Naive thymus-derived CD4-positive, alpha-beta T cell (primary cell): ENCODE measurements at regions not wholly inside any gene's neighbourhood (a gene's known extent, or its start where the extent isn't known, plus 50 kb on each side); places are given as distances from the start of the nearest gene placed in this dataset.

Experiments
- ATAC-seq: fragments of 150-1000 bp; cut with Tn5 transposase; 2 replicates; pipeline ENCODE4 v1.10.0; 2021; ENCODE audit warnings: mild to moderate bottlenecking, moderate library complexity
- CTCF ChIA-PET: fragments of 350-600 bp; sonication (Branson Sonifier 250); formaldehyde crosslinking; loops from one replicate; lab custom pipeline; 2021; ENCODE audit warnings: antibody characterized with exemption; lab: Charles Lee
- POLR2A ChIA-PET: fragments of 350-600 bp; sonication (Branson Sonifier 250); formaldehyde crosslinking; loops from one replicate; lab custom pipeline; 2021; ENCODE audit warnings: antibody characterized with exemption, inconsistent platforms; lab: Charles Lee
- DNase-seq, 9 donors: peaks; one replicate each; pipeline versions ENCODE4 v3.0.0 to v3.0.0-alpha.2; 2020 to 2022; ENCODE audit warnings: mixed read lengths in 1 of 9
- H3K27ac ChIP-seq: one replicate; pipeline ENCODE4 v1.7.0; 2013; ENCODE audit warnings: mild to moderate bottlenecking, low read depth, low read length, moderate library complexity
- H3K27me3 ChIP-seq, 2 donors: one replicate each; pipeline ENCODE4 v1.7.0; 2013; ENCODE audit warnings: low read length in 2 of 2, mild to moderate bottlenecking in 2 of 2, moderate library complexity in 2 of 2; ENCODE audit not compliant: control insufficient read depth in 2 of 2, insufficient read depth in 2 of 2
- H3K36me3 ChIP-seq, 3 experiments: 1 replicate in 2 of 3; 2 replicates in 1 of 3; pipeline ENCODE4 v1.7.0; 2013; ENCODE audit warnings: low read length in 3 of 3, mild to moderate bottlenecking in 3 of 3, moderate library complexity in 1 of 3; ENCODE audit not compliant: insufficient read depth in 3 of 3, control insufficient read depth in 2 of 3
- H3K4me1 ChIP-seq, 2 donors: one replicate each; pipeline ENCODE4 v1.7.0; 2013; ENCODE audit warnings: low read length in 2 of 2, mild to moderate bottlenecking in 2 of 2, moderate library complexity in 1 of 2; ENCODE audit not compliant: control insufficient read depth in 2 of 2, insufficient read depth in 2 of 2
- H3K4me3 ChIP-seq: 2 replicates; pipeline ENCODE4 v1.7.0; 2013; ENCODE audit warnings: mild to moderate bottlenecking, low read length
- H3K9me3 ChIP-seq, 3 experiments: 1 replicate in 2 of 3; 2 replicates in 1 of 3; pipeline ENCODE4 v1.7.0; 2013; ENCODE audit warnings: low read length in 3 of 3; ENCODE audit not compliant: control insufficient read depth in 2 of 3
- H3K27ac Mint-ChIP-seq, 9 donors: one replicate each; pipeline ENCODE4 v1.8.0; 2020 to 2022; ENCODE audit warnings: mixed read lengths in 9 of 9, mild to moderate bottlenecking in 8 of 9, moderate library complexity in 5 of 9, inconsistent platforms in 2 of 9
- H3K27me3 Mint-ChIP-seq, 5 donors: one replicate each; pipeline ENCODE4 v1.8.0; 2021 to 2022; ENCODE audit warnings: mixed read lengths in 5 of 5, mild to moderate bottlenecking in 1 of 5
- H3K36me3 Mint-ChIP-seq, 5 donors: one replicate each; pipeline ENCODE4 v1.8.0; 2020 to 2022; ENCODE audit warnings: mixed read lengths in 5 of 5, mild to moderate bottlenecking in 3 of 5, inconsistent platforms in 1 of 5
- H3K4me1 Mint-ChIP-seq, 7 donors: one replicate each; pipeline ENCODE4 v1.8.0; 2020 to 2022; ENCODE audit warnings: mixed read lengths in 7 of 7, mild to moderate bottlenecking in 3 of 7, inconsistent platforms in 1 of 7
- H3K4me3 Mint-ChIP-seq, 10 donors: one replicate each; pipeline ENCODE4 v1.8.0; 2020 to 2022; ENCODE audit warnings: mild to moderate bottlenecking in 10 of 10, mixed read lengths in 10 of 10, moderate library complexity in 6 of 10, inconsistent platforms in 2 of 10
- H3K9me3 Mint-ChIP-seq, 11 donors: one replicate each; pipeline ENCODE4 v1.8.0; 2020 to 2022; ENCODE audit warnings: mixed read lengths in 11 of 11, mild to moderate bottlenecking in 4 of 11, inconsistent platforms in 1 of 11, moderate library complexity in 1 of 11
- intact Hi-C, 2 donors: fragments of 100-400 bp; cut with micrococcal nuclease; formaldehyde crosslinking; loops; one replicate each; pipeline ENCODE4 v1.15.1; 2023

- Histone ChIP-seq H3K9me3 (peaks cover 0 to 7% (median 0%) of the 10 kb centered on the region in 3 experiments), H3K27ac (no peak overlapping the region), H3K4me3 (no peak overlapping the region), H3K27me3 (no peaks in the 10 kb centered on the region), H3K4me1 (no peaks in the 10 kb centered on the region), H3K36me3 (no peaks in the 10 kb centered on the region)
- Mint-ChIP-seq H3K27me3 (peaks cover 0 to 13% (median 0%) of the 10 kb centered on the region in 5 donors), H3K9me3 (peaks cover 4 to 20% (median 12%) of the 10 kb centered on the region in 11 donors), H3K27ac (no peak overlapping the region), H3K4me3 (no peak overlapping the region), H3K4me1 (peaks cover 0 to 5% (median 0%) of the 10 kb centered on the region in 7 donors), H3K36me3 (peaks cover 0 to 12% (median 5%) of the 10 kb centered on the region in 5 donors)
- ATAC-seq (no peak), DNase-seq (no peak)
- intact Hi-C loops, result no loop called here
- POLR2A ChIA-PET, result interaction anchor here (1.4 kb wide), 1 partner anchor 8 kb away, joined by 4 read pairs; no protein-coding TSS in a partner anchor
- CTCF ChIA-PET, result no interaction called here
Measured at GRCh38 chr15:69795601-69796000, 302.1 kb downstream of the TLE3 start.

- Histone ChIP-seq H3K27ac (no peak overlapping the region), H3K9me3 (no peaks in the 10 kb centered on the region), H3K27me3 (no peaks in the 10 kb centered on the region), H3K4me1 (no peaks in the 10 kb centered on the region), H3K36me3 (no peaks in the 10 kb centered on the region), H3K4me3 (no peak overlapping the region)
- ChIA-PET CTCF (no interaction called here), POLR2A (interaction anchor here (1.4 kb wide), 1 partner anchor 9 kb away, joined by 4 read pairs; no protein-coding TSS in a partner anchor)
- Mint-ChIP-seq H3K27ac (peak overlapping the region in 2 of 9 donors; percentile 25 to 63), H3K27me3 (peaks cover 0 to 12% (median 0%) of the 10 kb centered on the region in 5 donors), H3K4me1 (peaks cover 0 to 5% (median 0%) of the 10 kb centered on the region in 7 donors), H3K36me3 (peaks cover 0 to 3% (median 2%) of the 10 kb centered on the region in 5 donors), H3K9me3 (peaks cover 0 to 5% (median 2%) of the 10 kb centered on the region in 11 donors), H3K4me3 (no peak overlapping the region)
- ATAC-seq, result no peak
- intact Hi-C loops, result no loop called here
- DNase-seq, result no peak
Measured at GRCh38 chr15:69797051-69797595, 300.6 kb downstream of the TLE3 start.

GRCh38 chr15:69797615-69798014 is 300.1 kb downstream of the TLE3 start:
- no peaks in the 10 kb centered on the region for H3K4me1 ChIP-seq
- H3K4me1 Mint-ChIP-seq, result peaks cover 0 to 5% (median 0%) of the 10 kb centered on the region in 7 donors
- no peaks in the 10 kb centered on the region for H3K36me3 Mint-ChIP-seq
- POLR2A ChIA-PET, result no interaction called here
- H3K27me3 Mint-ChIP-seq, result peaks cover 0 to 7% (median 0%) of the 10 kb centered on the region in 5 donors
- no peak overlapping the region for H3K4me3 Mint-ChIP-seq
- no peak overlapping the region for H3K4me3 ChIP-seq
- H3K36me3 ChIP-seq, result no peaks in the 10 kb centered on the region
- CTCF ChIA-PET, result no interaction called here
- H3K9me3 ChIP-seq, result no peaks in the 10 kb centered on the region
- peak overlapping the region in 2 of 9 donors; percentile 25 to 63 for H3K27ac Mint-ChIP-seq
- intact Hi-C loops, result no loop called here
- H3K9me3 Mint-ChIP-seq, result peaks cover 0 to under 1% (median 0%) of the 10 kb centered on the region in 11 donors
- DNase-seq, result no peak
- no peak for ATAC-seq
- H3K27ac ChIP-seq, result no peak overlapping the region
- H3K27me3 ChIP-seq, result no peaks in the 10 kb centered on the region

- Mint-ChIP-seq H3K27ac (no peak overlapping the region), H3K9me3 (no peaks in the 10 kb centered on the region), H3K27me3 (peaks cover 0 to 6% (median 0%) of the 10 kb centered on the region in 5 donors), H3K4me1 (peaks cover 0 to 5% (median 0%) of the 10 kb centered on the region in 7 donors), H3K36me3 (no peaks in the 10 kb centered on the region), H3K4me3 (no peak overlapping the region)
- Histone ChIP-seq H3K27ac (no peak overlapping the region), H3K9me3 (no peaks in the 10 kb centered on the region), H3K4me3 (no peak overlapping the region), H3K27me3 (no peaks in the 10 kb centered on the region), H3K36me3 (no peaks in the 10 kb centered on the region), H3K4me1 (no peaks in the 10 kb centered on the region)
- intact Hi-C loops, result no loop called here
- ChIA-PET CTCF (no interaction called here), POLR2A (no interaction called here)
- no peak for DNase-seq
- ATAC-seq, result no peak
Measured at GRCh38 chr15:69798481-69799250, 299.1 kb downstream of the TLE3 start.

GRCh38 chr15:69801144-69801543 is 296.6 kb downstream of the TLE3 start:
- POLR2A ChIA-PET, result no interaction called here

GRCh38 chr15:69802432-69802831 is 295.3 kb downstream of the TLE3 start:
- H3K4me3 Mint-ChIP-seq, result no peak overlapping the region
- Histone ChIP-seq H3K4me3 (no peak overlapping the region), H3K4me1 (no peaks in the 10 kb centered on the region), H3K27me3 (no peaks in the 10 kb centered on the region), H3K9me3 (no peaks in the 10 kb centered on the region), H3K27ac (no peak overlapping the region), H3K36me3 (no peaks in the 10 kb centered on the region)
- no peaks in the 10 kb centered on the region for H3K9me3 Mint-ChIP-seq
- POLR2A ChIA-PET, result no interaction called here
- DNase-seq (no peak), ATAC-seq (no peak)
- H3K36me3 Mint-ChIP-seq, result no peaks in the 10 kb centered on the region
- CTCF ChIA-PET, result no interaction called here
- H3K27ac Mint-ChIP-seq, result no peak overlapping the region
- intact Hi-C loops, result loop anchor here in 1 of 2 donors (5.0 kb wide), 1 partner anchor 40 kb away; no protein-coding TSS in a partner anchor
- H3K4me1 Mint-ChIP-seq, result peaks cover 0 to 9% (median 5%) of the 10 kb centered on the region in 7 donors
- H3K27me3 Mint-ChIP-seq, result peaks cover 0 to 20% (median 14%) of the 10 kb centered on the region in 5 donors

More at GRCh38 chr15:69801144-69801543, 296.6 kb downstream of the TLE3 start:
- Histone ChIP-seq H3K4me1 (no peaks in the 10 kb centered on the region), H3K4me3 (no peak overlapping the region), H3K27ac (no peak overlapping the region), H3K9me3 (no peaks in the 10 kb centered on the region), H3K27me3 (no peaks in the 10 kb centered on the region), H3K36me3 (no peaks in the 10 kb centered on the region)
- Mint-ChIP-seq H3K4me3 (no peak overlapping the region), H3K27me3 (peaks cover 0 to 12% (median 8%) of the 10 kb centered on the region in 5 donors), H3K4me1 (peaks cover 0 to 5% (median 0%) of the 10 kb centered on the region in 7 donors), H3K27ac (no peak overlapping the region), H3K9me3 (no peaks in the 10 kb centered on the region), H3K36me3 (no peaks in the 10 kb centered on the region)
- ATAC-seq (no peak), DNase-seq (no peak)
- CTCF ChIA-PET, result no interaction called here
- intact Hi-C loops, result loop anchor here in 1 of 2 donors (5.0 kb wide), 1 partner anchor 39 kb away; no protein-coding TSS in a partner anchor
